ENCODE measurements at regions not wholly inside any gene's neighbourhood (a gene's known extent, or its start where the extent isn't known, plus 50 kb on each side); places are given as distances from the start of the nearest gene placed in this dataset.

- no peaks in the 10 kb centered on the region for H3K4me1 ChIP-seq (ENCODE audit: control insufficient read depth, insufficient read depth, low read length)
These were observed 174.9 kb downstream of the NR4A2 start for GRCh38 chr2:156157670-156158069.

GRCh38 chr2:156156580-156156979 lies 175.9 kb downstream of the NR4A2 start:
- ChIA-PET CTCF (no interaction called here), POLR2A (no interaction called here)
- Histone ChIP-seq H3K4me1 (ENCODE audit: control insufficient read depth, insufficient read depth, low read length) (no peaks in the 10 kb centered on the region), H3K27ac (ENCODE audit: extremely low read depth, low read depth, low read length) (no peak overlapping the region), H3K4me3 (ENCODE audit: low read depth, low read length) (no peak overlapping the region), H3K9me3 (ENCODE audit: control insufficient read depth, insufficient read depth, low read depth, low read length) (no peaks in the 10 kb centered on the region), H3K36me3 (ENCODE audit: control insufficient read depth in 2 of 2, insufficient read depth in 1 of 2, low read length in 2 of 2) (no peaks in the 10 kb centered on the region)
- TF ChIP-seq ZNF19 (tag by site-specific recombination; IDR thresholded peaks at IDR 0.05; ENCODE audit: low read depth): no peak
- no peak for TF ChIP-seq ZXDB (tag by site-specific recombination; IDR thresholded peaks at IDR 0.05)
- no peak for TF ChIP-seq ZNF664 (tag by site-specific recombination; IDR thresholded peaks at IDR 0.05)
- no peak for TF ChIP-seq ZNF157 (tag by site-specific recombination; IDR thresholded peaks at IDR 0.05)
- TF ChIP-seq, protein P1, sequence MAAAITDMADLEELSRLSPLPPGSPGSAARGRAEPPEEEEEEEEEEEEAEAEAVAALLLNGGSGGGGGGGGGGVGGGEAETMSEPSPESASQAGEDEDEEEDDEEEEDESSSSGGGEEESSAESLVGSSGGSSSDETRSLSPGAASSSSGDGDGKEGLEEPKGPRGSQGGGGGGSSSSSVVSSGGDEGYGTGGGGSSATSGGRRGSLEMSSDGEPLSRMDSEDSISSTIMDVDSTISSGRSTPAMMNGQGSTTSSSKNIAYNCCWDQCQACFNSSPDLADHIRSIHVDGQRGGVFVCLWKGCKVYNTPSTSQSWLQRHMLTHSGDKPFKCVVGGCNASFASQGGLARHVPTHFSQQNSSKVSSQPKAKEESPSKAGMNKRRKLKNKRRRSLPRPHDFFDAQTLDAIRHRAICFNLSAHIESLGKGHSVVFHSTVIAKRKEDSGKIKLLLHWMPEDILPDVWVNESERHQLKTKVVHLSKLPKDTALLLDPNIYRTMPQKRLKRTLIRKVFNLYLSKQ (tag by site-specific recombination; IDR thresholded peaks at IDR 0.05; ENCODE audit: borderline replicate concordance): no peak
- TF ChIP-seq ZNF777 (tag by site-specific recombination; IDR thresholded peaks at IDR 0.05; ENCODE audit: borderline replicate concordance): no peak
- no peak for TF ChIP-seq ZFHX2 (tag by site-specific recombination; conservative IDR thresholded peaks at IDR 0.05)
- TF ChIP-seq FEZF1 (tag by site-specific recombination; IDR thresholded peaks at IDR 0.05): no peak
- TF ChIP-seq ZNF341 (tag by site-specific recombination; IDR thresholded peaks at IDR 0.05; ENCODE audit: low read depth): no peak
- TF ChIP-seq, protein P2, sequence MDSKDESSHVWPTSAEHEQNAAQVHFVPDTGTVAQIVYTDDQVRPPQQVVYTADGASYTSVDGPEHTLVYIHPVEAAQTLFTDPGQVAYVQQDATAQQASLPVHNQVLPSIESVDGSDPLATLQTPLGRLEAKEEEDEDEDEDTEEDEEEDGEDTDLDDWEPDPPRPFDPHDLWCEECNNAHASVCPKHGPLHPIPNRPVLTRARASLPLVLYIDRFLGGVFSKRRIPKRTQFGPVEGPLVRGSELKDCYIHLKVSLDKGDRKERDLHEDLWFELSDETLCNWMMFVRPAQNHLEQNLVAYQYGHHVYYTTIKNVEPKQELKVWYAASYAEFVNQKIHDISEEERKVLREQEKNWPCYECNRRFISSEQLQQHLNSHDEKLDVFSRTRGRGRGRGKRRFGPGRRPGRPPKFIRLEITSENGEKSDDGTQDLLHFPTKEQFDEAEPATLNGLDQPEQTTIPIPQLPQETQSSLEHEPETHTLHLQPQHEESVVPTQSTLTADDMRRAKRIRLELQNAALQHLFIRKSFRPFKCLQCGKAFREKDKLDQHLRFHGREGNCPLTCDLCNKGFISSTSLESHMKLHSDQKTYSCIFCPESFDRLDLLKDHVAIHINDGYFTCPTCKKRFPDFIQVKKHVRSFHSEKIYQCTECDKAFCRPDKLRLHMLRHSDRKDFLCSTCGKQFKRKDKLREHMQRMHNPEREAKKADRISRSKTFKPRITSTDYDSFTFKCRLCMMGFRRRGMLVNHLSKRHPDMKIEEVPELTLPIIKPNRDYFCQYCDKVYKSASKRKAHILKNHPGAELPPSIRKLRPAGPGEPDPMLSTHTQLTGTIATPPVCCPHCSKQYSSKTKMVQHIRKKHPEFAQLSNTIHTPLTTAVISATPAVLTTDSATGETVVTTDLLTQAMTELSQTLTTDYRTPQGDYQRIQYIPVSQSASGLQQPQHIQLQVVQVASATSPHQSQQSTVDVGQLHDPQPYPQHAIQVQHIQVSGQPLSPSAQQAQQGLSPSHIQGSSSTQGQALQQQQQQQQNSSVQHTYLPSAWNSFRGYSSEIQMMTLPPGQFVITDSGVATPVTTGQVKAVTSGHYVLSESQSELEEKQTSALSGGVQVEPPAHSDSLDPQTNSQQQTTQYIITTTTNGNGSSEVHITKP (tag by site-specific recombination; IDR thresholded peaks at IDR 0.05): no peak
- no peak for TF ChIP-seq ZNF830 (tag by site-specific recombination; IDR thresholded peaks at IDR 0.05; ENCODE audit: low read depth)
- no peak for TF ChIP-seq ZNF629 (tag by site-specific recombination; IDR thresholded peaks at IDR 0.05)
- TF ChIP-seq ZFP37 (tag by site-specific recombination; IDR thresholded peaks at IDR 0.05): no peak
- no peak for TF ChIP-seq ZNF114 (tag by site-specific recombination; IDR thresholded peaks at IDR 0.05)
- no peak for TF ChIP-seq ZNF660 (tag by site-specific recombination; IDR thresholded peaks at IDR 0.05)

More at GRCh38 chr2:156157670-156158069, 174.9 kb downstream of the NR4A2 start:
- Histone ChIP-seq H3K9me3 (ENCODE audit: control insufficient read depth, insufficient read depth, low read depth, low read length) (no peaks in the 10 kb centered on the region), H3K4me3 (ENCODE audit: low read depth, low read length) (no peak overlapping the region), H3K27ac (ENCODE audit: extremely low read depth, low read depth, low read length) (no peak overlapping the region), H3K36me3 (ENCODE audit: control insufficient read depth in 2 of 2, insufficient read depth in 1 of 2, low read length in 2 of 2) (no peaks in the 10 kb centered on the region)
- ChIA-PET CTCF (interaction anchor here (1.2 kb wide), 1 partner anchor 36 kb away, joined by 4 read pairs; no protein-coding TSS in a partner anchor), POLR2A (no interaction called here)
- TF ChIP-seq ZNF449 (tag by site-specific recombination; IDR thresholded peaks at IDR 0.05): no peak
- TF ChIP-seq ZNF239 (tag by site-specific recombination; IDR thresholded peaks at IDR 0.05): no peak
- no peak for TF ChIP-seq ZNF629 (tag by site-specific recombination; IDR thresholded peaks at IDR 0.05)
- TF ChIP-seq, protein P3, sequence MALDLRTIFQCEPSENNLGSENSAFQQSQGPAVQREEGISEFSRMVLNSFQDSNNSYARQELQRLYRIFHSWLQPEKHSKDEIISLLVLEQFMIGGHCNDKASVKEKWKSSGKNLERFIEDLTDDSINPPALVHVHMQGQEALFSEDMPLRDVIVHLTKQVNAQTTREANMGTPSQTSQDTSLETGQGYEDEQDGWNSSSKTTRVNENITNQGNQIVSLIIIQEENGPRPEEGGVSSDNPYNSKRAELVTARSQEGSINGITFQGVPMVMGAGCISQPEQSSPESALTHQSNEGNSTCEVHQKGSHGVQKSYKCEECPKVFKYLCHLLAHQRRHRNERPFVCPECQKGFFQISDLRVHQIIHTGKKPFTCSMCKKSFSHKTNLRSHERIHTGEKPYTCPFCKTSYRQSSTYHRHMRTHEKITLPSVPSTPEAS (tag by site-specific recombination; IDR thresholded peaks at IDR 0.05): no peak
- no peak for TF ChIP-seq YY1 (tag by site-specific recombination; IDR thresholded peaks at IDR 0.05)
- no peak for TF ChIP-seq ZNF2 (tag by site-specific recombination; IDR thresholded peaks at IDR 0.05)
- TF ChIP-seq ZNF558 (tag by site-specific recombination; IDR thresholded peaks at IDR 0.05): no peak
- TF ChIP-seq, protein P4, sequence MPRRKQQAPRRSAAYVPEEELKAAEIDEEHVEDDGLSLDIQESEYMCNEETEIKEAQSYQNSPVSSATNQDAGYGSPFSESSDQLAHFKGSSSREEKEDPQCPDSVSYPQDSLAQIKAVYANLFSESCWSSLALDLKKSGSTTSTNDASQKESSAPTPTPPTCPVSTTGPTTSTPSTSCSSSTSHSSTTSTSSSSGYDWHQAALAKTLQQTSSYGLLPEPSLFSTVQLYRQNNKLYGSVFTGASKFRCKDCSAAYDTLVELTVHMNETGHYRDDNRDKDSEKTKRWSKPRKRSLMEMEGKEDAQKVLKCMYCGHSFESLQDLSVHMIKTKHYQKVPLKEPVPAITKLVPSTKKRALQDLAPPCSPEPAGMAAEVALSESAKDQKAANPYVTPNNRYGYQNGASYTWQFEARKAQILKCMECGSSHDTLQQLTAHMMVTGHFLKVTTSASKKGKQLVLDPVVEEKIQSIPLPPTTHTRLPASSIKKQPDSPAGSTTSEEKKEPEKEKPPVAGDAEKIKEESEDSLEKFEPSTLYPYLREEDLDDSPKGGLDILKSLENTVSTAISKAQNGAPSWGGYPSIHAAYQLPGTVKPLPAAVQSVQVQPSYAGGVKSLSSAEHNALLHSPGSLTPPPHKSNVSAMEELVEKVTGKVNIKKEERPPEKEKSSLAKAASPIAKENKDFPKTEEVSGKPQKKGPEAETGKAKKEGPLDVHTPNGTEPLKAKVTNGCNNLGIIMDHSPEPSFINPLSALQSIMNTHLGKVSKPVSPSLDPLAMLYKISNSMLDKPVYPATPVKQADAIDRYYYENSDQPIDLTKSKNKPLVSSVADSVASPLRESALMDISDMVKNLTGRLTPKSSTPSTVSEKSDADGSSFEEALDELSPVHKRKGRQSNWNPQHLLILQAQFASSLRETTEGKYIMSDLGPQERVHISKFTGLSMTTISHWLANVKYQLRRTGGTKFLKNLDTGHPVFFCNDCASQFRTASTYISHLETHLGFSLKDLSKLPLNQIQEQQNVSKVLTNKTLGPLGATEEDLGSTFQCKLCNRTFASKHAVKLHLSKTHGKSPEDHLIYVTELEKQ (tag by site-specific recombination; IDR thresholded peaks at IDR 0.05; ENCODE audit: borderline replicate concordance): no peak
- no peak for TF ChIP-seq SP7 (tag by site-specific recombination; IDR thresholded peaks at IDR 0.05)
- TF ChIP-seq ZNF341 (tag by site-specific recombination; IDR thresholded peaks at IDR 0.05; ENCODE audit: low read depth): no peak
- TF ChIP-seq SALL2 (tag by site-specific recombination; IDR thresholded peaks at IDR 0.05; ENCODE audit: borderline replicate concordance): no peak
- TF ChIP-seq MYNN (tag by site-specific recombination; IDR thresholded peaks at IDR 0.05; ENCODE audit: borderline replicate concordance): no peak
- no peak for TF ChIP-seq ZNF366 (tag by site-specific recombination; conservative IDR thresholded peaks at IDR 0.05)
